K562 (cell line): ENCODE measurements at regions not wholly inside any gene's neighbourhood (a gene's known extent, or its start where the extent isn't known, plus 50 kb on each side); places are given as distances from the start of the nearest gene placed in this dataset.

Experiments used
- BHLHE40 ChIP-seq: IDR thresholded peaks from 2 replicates; pipeline ENCODE4 v1.6.1; 2011; ENCODE audit warnings: low read length, improper control_type of control experiment
- HMBOX1 ChIP-seq: sonication (generic); IDR thresholded peaks from 2 replicates; pipeline ENCODE4 v1.6.1; 2016
- ZBTB34 ChIP-seq: fragments of 250-450 bp; sonication (Bioruptor Pico); IDR thresholded peaks from 2 replicates; pipeline ENCODE4 v1.8.0; 2021; ENCODE audit warnings: mild to moderate bottlenecking, moderate library complexity
- ZNF592 ChIP-seq: fragments of 450-650 bp; IDR thresholded peaks from 2 replicates; pipeline ENCODE4 v1.6.1; 2017; ENCODE audit warnings: antibody characterized with exemption, mild to moderate bottlenecking
- ZNF696 ChIP-seq: fragments of 250-450 bp; sonication (Bioruptor Pico); conservative IDR thresholded peaks from 2 replicates; pipeline ENCODE4 v1.4.0; 2020; ENCODE audit warnings: mild to moderate bottlenecking, moderate library complexity

GRCh38 chr15:39426552-39427532, 154.0 kb upstream of the THBS1 start (continued):
- TF ChIP-seq ZNF592 (no peak), ZBTB34 (CRISPR knock-in tag) (no peak), ZNF696 (CRISPR knock-in tag) (no peak), HMBOX1 (peak; percentile 12; the same call in 1 of the 2 replicates), BHLHE40 (peak; percentile 80)
